22Rv1 (cell line): ENCODE measurements at regions not wholly inside any gene's neighbourhood (a gene's known extent, or its start where the extent isn't known, plus 50 kb on each side); places are given as distances from the start of the nearest gene placed in this dataset.
"Not testable (repeated sequence)": the region's sequence is repeated elsewhere in the genome, so short reads cannot be mapped to it uniquely, and the experiment has no call there.

ENCODE experiments used
- H3K27ac ChIP-seq: fragments of 450-650 bp; 2 replicates; pipeline ENCODE4 v1.5.1; 2017
- ZFX ChIP-seq: fragments of 450-650 bp; IDR thresholded peaks from 2 replicates; pipeline ENCODE4 v1.6.1; 2017; ENCODE audit warnings: antibody characterized with exemption, borderline replicate concordance
- TF ChIP-seq, protein P1 (sequence below): fragments of 450-650 bp; IDR thresholded peaks from 2 replicates; pipeline ENCODE4 v1.5.1; 2017; ENCODE audit warnings: mild to moderate bottlenecking

DNA sequence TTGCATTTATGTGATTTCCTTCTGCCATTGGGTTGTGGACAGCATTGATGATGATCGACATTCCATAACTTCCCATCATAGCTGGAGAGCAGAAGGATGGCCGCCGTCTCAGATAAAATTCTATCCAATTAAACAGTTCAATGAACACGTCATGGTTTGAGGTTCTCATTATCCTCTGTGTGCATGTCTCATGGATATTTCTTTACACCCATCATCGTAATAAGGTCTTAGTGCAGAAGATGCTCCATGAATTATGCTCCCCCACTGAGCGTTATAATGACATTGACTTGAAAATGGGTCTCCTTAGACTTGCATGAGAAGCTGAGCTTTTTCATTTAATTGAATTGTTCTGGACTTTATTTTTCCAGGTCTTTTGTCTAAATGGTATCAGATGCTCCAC is 92.1 kb downstream of the TRIM42 start:
- TF ChIP-seq ZFX, result no peak
- TF ChIP-seq, protein P1, sequence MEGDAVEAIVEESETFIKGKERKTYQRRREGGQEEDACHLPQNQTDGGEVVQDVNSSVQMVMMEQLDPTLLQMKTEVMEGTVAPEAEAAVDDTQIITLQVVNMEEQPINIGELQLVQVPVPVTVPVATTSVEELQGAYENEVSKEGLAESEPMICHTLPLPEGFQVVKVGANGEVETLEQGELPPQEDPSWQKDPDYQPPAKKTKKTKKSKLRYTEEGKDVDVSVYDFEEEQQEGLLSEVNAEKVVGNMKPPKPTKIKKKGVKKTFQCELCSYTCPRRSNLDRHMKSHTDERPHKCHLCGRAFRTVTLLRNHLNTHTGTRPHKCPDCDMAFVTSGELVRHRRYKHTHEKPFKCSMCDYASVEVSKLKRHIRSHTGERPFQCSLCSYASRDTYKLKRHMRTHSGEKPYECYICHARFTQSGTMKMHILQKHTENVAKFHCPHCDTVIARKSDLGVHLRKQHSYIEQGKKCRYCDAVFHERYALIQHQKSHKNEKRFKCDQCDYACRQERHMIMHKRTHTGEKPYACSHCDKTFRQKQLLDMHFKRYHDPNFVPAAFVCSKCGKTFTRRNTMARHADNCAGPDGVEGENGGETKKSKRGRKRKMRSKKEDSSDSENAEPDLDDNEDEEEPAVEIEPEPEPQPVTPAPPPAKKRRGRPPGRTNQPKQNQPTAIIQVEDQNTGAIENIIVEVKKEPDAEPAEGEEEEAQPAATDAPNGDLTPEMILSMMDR, result no peak

DNA sequence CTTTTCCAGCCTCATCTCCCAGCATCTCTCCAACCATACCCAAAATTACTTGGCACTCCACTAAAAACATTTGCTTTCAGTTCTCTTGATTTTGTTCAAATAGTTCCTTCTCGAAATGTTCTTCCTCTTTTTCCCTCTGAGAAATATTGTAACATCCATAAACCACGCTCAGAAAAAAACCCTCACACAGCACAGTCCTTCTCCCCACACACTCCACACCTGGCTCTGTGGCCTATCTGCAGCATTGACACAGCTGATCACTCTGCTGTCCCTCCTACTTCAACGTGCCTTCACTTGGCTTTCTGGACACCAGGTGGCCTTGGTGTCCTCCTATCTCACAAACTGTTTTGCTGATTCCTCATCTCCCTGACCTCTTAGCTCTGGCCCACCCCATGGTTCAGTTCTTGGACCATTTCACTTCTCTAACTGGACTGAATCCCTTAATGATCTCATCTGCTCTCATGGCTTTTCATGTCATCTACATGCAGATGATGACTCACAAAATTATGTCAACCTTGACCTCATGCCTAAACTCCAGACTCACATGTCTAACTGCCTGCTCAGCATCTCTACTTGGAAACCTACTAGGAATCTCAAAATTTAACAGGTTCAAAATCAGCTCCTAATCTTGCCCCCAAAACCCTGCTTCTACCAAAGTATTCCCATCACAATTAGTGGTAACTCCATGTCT is 93.3 kb downstream of the TRIM42 start:
- no peak overlapping the region for H3K27ac ChIP-seq
- no peak for TF ChIP-seq ZFX
- TF ChIP-seq, protein P1, result no peak

More for the DNA sequence above, 92.1 kb downstream of the TRIM42 start:
- H3K27ac ChIP-seq, result no peak overlapping the region

DNA sequence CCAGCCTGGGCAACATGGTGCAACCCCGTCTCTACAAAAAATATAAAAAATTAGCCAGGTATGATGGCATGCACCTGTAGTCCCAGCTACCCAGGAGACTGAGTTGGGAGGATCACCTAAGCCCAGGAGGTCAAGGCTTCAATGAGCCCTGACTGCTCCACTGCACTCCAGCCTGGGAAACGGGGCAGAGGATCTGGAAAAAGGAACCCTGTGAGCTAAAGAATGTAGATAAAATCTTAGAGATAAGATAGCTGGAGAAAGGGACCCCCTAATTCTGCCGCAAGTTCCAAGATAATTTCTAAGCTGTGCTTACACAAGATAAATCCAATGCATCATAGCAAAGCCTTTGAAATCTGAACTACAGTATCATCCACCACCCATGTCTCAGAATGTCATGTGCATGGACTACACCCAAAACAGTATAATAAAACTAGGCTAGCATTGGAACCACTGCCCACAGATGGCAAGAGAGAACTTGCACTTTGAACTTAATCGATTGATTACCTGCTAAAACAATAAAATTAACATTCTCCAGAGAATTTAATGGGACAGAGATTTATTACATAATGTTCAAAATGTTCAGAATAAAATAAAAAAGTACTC is 99.9 kb downstream of the TRIM42 start:
- H3K27ac ChIP-seq, result no peak overlapping the region
- TF ChIP-seq ZFX, result no peak
- TF ChIP-seq, protein P1, result no peak

GRCh38 chr3:140791368-140791767 is 113.5 kb downstream of the TRIM42 start:
- TF ChIP-seq, protein P1, result no peak
- TF ChIP-seq ZFX, result no peak
- H3K27ac ChIP-seq, result no peak overlapping the region

- H3K27ac ChIP-seq, result no peak overlapping the region
- TF ChIP-seq, protein P1, result no peak
- TF ChIP-seq ZFX, result no peak
Observed at GRCh38 chr3:140794507-140794906, 116.6 kb downstream of the TRIM42 start.

- not testable (repeated sequence) for H3K27ac ChIP-seq
Observed at GRCh38 chr3:140802898-140803297, 125.0 kb downstream of the TRIM42 start.

DNA sequence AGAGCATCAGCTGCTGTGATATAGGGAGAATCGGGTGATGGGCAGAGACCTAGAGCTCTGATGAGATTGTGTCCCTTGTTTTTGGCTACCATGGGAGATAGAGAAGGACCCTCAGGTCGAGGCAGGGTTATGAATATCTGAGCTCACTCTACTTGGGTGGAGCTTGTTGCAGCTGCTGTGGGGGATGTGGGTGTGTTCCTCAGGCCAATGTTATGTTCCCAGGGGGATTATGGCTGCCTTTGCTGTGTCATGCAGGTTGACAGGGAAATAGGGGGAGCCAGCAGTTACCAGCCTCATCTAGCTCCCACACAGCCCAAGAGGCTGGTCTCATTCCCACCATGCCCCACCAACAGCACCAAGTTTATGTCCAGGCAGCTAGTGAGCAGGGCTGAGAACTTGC is 131.5 kb downstream of the TRIM42 start:
- TF ChIP-seq, protein P1, result no peak
- TF ChIP-seq ZFX, result no peak
- no peak overlapping the region for H3K27ac ChIP-seq
